Kidney tubule cell (primary cell): ENCODE measurements at regions not wholly inside any gene's neighbourhood (a gene's known extent, or its start where the extent isn't known, plus 50 kb on each side); places are given as distances from the start of the nearest gene placed in this dataset.

Experiments used
- DNase-seq: peaks from one replicate; pipeline ENCODE4 v3.0.0-alpha.2; 2018; ENCODE audit warnings: low spot score

- DNase-seq: no peak
These were observed 51.9 kb upstream of the PTPRS start for GRCh38 chr19:5392486-5392885.

- DNase-seq: no peak
These were observed 52.5 kb upstream of the PTPRS start for GRCh38 chr19:5393088-5393487.

- DNase-seq: no peak
These were observed 54.2 kb upstream of the PTPRS start for GRCh38 chr19:5394551-5395505.

GRCh38 chr19:5395556-5395955 lies 54.9 kb upstream of the PTPRS start:
- peak; percentile 9 for DNase-seq

- DNase-seq: no peak
These were observed 55.7 kb upstream of the PTPRS start for GRCh38 chr19:5396096-5396939.

GRCh38 chr19:5396963-5397362 lies 56.4 kb upstream of the PTPRS start:
- no peak for DNase-seq

GRCh38 chr19:5397804-5398692 lies 57.2 kb upstream of the ZNRF4 start:
- peak; percentile 14 for DNase-seq

GRCh38 chr19:5398693-5399057 lies 56.5 kb upstream of the ZNRF4 start:
- DNase-seq: no peak

GRCh38 chr19:5403968-5404640 lies 51.1 kb upstream of the ZNRF4 start:
- DNase-seq: peak; percentile 76
